Suppressor macrophage (primary cell): ENCODE measurements at regions not wholly inside any gene's neighbourhood (a gene's known extent, or its start where the extent isn't known, plus 50 kb on each side); places are given as distances from the start of the nearest gene placed in this dataset.
"Not testable (repeated sequence)": the region's sequence is repeated elsewhere in the genome, so short reads cannot be mapped to it uniquely, and the experiment has no call there.

Experiments used
- DNase-seq, 4 experiments: peaks; one replicate each; pipeline ENCODE4 v3.0.0-alpha.2; 2020 to 2022

DNA sequence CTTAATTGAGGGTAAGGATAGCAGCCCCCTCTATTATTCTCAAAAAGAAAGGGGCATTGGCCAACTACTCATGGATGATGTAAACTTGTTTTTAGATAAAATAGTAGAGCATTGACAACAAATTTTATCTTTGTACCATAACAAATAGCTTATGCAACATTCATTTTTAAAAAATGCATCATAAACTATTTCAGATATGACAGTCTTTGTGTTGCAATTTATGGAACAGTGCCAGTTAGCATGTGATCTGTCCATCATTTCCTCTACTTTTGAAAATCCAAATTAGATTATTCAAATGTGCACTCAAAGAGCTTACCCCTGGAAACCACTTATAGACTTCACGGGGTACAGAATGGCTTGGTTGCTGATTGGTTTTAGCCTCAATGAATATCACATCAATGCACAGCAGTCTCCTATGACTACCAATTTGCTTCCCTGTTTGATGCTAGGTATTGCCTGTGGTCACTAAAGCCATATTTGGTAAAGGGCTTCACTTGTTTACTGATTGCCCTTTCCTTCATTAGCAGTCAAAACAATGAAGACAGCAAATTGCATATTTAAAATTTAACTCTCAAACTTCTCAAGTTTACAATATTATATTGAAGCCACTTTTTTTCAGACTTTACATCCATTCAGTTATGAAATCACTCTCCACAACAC lies 274.9 kb upstream of the MGAT4C start:
- DNase-seq, result no peak

DNA sequence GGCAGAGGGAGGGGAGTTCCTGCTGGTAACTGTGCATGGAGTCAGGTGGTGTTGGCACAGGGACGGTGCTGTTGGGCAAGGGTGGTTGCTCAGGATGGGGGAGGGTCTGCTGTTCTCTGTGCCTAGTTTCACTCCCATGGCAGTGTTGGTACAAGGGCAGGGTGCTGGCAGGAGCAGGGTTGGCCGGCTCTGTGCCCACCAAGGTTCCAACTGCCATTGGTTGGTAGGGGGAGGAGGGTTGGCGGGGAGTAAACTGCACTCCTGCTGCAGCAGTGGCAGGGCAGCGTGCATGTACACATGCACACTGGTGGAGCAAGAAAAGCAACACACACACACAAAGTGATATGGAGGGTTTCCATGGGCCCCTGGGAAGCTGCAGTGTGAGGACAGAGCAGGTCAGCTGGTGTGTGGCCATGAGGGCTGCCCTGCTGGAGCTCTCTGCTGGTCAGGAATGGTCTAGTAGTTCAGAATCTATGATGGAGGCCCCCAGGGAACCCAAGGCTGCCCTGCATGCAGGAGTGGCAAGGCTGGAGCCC lies 269.9 kb upstream of the MGAT4C start:
- no peak for DNase-seq

DNA sequence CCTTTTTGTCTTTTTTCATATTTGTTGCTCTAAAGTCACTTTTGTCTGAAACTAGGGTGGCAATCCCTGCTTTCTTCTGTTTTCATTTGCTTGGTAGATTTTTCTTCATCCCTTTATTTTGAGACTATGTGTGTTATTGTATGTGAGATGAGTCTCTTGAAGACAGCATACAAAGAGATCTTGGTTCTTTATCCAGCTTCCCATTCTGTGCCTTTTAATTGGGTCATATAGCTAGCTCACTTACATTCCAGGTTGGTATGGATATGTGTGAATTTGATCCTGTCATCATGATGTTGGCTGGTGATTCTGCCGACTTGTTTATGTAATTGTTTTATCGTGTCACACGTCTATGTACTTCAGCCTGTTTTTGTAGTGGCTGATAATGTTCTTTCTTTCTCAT lies 267.7 kb upstream of the MGAT4C start:
- DNase-seq, result no peak

DNA sequence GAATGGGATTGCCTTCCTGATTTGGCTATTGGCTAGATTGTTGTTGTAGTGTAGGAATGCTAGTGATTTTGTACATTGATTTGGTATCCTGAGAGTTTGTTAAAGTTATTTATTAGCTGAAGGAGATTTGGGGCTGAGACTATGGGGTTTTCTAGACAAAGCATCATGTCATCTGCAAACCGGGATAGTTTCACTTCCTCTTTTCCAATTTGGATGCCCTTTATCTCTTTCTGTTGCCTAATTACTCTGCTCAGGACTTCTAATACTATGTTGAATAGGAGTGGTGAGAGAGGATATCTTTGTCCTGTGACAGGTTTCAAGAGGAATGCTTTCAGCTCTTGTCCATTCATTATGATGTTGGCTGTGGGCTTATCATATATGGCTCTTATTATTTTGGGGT lies 265.7 kb upstream of the MGAT4C start:
- DNase-seq, result no peak

DNA sequence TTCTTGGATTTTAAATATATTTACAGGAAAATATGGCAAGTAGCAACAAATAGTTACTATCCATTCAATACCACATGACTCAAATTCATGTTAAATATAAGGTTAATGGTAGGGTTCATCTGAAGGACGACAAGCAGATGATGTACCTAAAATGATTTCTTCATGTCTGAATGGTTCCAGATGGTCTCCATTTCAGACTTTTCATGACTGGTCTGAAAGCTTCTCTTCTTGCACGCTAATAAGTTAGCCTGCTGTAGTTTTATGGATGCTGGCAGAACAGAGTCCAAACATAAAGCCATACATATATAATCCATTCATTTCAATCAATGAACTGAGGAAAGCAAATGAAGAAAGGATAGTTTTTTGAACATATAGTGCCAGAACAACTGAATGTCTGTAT lies 257.0 kb upstream of the MGAT4C start:
- DNase-seq, result no peak

DNA sequence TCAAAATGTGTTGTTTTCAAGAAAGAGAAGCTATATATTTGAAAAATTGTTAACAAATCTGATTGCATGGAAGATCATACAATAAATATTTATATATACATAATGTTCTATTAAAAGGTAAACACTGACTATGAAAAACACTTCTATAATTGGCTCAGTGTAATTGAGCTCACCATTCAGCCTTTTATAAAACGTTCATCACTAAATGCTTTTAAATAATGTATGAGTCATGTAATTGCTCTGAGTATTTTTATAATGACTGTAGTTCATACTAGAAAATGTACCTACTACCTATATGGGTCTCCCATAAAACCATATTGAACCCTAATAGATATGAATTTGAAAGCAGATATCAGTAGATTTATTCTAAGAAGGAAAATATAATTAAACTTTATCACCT lies 240.4 kb upstream of the MGAT4C start:
- DNase-seq, result no peak

DNA sequence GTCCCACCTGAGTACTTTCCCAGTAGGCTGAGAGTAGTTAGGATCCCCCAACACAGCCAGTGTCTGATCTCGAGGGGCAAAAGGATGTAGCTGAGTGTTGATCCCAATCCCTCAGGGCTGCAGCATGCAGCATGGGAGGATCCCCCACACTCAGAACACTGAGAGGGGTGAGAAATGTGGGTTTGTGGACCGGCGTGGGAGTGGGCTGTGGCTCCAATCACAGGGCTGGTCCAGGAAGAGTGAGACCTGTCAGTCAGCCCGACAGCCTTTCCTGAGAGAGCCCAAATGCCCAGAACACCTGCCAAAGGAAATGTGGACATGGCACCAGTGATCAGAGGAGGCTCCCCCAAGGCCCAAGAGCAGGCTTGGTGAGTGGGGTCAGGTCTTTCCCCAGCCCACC lies 228.3 kb upstream of the MGAT4C start:
- DNase-seq, result no peak

DNA sequence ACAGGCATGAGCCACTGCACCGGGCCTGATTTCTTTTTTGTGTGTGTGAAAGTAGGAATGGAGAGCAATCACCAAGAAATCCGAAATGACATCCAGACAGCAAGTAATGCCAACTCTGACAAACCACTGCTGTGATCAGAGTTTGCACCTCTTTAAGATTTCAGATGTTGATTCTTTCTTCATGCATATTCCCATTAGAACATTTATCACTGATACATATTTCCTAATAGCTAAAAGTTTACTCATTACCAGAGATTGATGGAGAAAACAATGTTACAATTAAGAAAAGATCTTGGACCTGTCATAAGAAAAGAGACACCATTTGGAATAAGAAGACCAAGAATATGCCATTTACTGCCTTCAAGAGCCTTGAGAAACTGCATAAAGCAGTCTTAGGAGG lies 217.0 kb upstream of the MGAT4C start:
- DNase-seq, result no peak

DNA sequence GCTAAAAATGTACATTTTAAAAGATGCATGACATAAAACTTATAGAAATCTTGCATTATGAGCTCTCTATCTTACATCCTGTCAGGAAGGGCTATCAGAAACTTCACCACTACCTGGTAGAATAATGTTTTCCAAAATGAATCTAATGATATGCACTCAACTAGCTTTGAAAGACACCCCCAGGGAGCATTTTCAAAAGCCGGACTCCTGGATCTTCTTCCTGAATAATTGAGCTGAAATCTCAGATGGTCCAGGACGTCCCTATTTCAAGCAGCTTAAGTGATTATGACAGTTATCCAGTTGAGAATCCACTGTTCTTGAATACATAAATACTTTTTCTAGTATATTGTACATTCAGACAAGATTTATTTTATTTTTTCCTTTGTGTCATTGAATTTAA lies 200.6 kb upstream of the MGAT4C start:
- no peak for DNase-seq

DNA sequence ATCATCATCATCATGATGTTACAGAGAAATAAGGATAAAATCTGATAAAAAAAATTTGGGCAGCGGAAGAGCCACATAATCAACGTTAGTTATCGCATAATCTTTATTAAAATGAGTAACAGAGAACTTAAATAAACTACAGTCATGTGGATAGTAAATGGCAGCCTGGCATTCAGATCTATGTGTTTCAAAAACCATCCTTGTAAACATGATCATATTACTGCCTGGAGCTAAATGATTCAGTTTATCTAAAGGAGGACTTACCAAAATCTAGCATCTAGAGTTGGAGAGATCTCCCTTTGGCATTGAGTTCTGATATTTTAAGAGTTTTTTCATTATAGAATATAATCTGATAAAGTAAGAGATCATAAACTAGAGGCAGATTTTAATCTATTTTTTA lies 200.1 kb upstream of the MGAT4C start:
- no peak for DNase-seq

DNA sequence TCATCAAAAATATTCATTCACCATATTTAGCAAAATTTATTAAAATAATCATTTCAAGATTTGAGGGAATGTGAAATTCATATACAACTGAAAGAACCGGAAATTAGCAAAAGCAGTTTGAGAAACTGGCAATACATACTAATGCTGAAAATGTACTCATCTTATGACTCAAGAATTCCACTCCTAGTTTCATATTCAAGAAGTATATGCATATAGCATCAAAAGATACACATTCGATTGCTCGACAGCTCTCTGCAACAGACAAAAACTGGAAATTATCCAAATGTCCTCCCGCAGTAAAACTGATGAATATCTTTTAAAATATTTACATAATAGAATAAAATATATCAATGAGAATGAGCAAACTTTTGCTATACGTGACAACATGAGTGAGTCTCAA lies 189.2 kb upstream of the MGAT4C start:
- no peak for DNase-seq

DNA sequence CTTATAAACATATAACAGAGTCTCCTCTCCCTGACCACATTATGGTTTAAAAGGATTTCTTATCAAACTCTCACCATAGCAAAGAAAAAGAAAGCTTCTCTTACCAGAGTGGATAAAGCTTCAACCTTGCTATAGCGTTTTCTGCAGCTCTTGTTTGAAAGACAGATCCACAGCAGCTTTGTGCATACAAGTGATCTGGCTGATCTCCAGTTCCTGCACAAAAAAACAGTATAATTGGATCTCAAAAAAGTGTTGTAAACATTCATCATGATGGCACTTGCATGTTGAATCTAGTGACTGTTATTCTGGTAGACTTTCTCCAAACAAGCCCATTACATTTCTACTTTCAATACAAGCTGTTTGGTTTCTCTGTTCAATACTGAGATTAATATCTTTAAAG lies 178.9 kb upstream of the MGAT4C start:
- no peak for DNase-seq

DNA sequence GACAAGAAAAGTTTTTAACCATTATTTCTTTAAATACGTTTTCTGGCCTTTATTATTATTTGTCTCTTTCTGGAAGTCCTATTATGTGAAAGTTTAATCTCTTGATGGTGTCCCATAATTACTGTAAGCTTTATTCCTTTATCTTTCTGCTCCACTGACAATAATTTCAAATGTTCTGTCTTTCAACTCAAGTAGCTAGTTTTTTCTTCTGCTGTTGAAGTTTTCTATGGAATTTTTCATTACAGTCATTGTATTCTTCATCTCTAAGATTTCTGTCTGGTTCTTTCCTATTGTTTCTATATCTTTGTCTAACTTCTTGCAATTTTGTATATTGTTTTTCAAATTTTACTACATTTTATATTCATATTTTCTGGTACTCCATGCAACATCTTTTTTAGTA lies 173.6 kb upstream of the MGAT4C start:
- DNase-seq, result no peak

DNA sequence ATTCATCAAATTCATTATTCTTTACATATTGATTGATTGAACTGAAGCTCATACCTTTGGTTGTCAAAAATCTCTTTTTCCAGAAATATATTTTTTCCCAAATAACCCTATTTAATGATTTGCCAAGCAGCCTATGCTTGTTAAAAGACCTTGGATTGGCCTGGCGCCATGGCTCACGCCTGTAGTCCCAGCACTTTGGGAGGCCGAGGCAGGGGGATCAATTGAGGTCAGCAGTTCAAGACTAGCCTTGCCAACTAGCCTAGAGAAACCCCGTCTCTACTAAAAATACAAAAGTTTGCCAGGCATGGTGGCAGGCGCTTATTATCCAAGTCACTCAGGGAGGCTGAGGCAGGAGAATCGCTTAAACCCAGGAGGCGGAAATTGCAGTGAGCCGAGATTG lies 165.1 kb upstream of the MGAT4C start:
- no peak for DNase-seq

DNA sequence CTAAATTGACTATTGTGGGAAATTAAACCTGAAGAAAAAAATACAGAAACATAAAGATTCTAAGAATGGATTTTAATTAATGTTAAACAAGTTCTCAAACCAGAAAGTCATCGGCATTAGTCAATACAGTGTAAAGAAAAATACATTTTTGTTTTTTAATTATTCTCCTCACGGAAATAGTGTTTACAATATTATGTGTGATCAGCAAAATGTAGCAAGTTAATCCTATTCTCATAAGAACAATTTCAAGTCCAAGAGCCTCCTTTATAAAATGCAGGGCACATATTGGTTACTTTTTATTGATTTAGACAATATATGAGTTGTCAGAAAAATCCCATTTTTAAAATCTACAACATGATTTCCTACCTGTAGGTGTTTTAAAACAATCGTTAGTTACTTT lies 158.0 kb upstream of the MGAT4C start:
- DNase-seq, result no peak

DNA sequence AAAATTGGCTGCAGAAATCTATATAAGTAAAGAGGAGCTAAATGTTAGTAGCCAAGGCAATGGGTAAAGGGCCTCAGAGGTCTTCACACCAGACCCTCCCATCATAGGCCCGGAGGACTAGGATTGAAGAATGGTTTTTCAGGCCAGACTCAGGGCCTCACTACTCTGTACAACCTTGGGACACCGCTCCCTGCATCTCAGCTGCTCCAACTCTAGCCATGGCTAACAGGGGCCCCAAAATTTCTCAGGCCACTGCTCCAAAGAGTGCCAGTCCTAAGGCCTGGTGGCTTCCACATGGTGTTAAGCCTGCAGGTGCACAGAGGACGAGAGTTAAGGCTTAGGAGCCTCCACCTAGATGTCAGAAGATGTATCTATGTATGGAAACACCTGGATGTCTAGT lies 155.5 kb upstream of the MGAT4C start:
- DNase-seq, result no peak

DNA sequence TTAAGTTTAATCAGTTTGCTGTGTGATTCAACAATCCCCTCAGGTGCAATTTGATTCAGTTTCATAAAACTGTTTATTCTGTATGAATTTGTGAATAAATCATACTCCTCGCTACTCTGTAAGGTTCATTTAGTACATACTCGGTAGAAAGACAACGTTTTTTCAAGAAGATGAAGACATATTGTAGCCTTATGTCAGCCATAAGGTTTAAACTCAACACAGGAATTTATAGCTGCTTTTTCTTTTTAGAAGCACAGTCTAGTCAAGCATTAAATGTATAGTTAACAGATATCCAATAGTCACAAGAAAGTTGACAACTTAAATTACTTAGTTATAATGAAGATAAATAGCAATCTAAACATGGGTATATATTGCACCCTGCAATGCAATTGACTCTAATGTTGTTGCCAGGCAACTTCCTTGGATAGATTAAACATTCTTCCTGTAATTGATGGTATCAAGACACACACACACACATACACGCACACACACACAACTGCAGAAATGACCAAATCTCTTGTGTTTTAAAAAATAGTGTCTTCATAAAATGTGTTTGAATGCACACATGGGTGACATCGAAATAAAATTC lies 151.5 kb upstream of the MGAT4C start:
- no peak for DNase-seq

DNA sequence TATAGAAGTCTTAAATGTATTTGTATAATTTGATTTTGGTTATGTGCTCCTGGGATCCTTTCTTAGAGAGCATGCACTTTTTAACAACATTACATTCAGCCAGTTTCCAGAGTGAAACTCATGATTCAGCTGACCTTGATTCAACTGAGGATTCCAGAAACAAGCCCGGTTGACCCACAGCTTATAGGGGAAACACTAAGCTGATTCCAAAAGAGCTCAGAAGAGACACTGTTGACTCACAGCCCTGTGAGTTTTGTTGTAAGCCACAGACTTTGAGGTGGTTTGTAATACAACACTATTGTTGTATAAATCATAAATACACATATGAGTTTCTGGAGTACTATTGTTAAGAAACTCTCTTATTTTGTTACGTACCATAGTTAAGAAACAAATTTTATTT lies 133.8 kb upstream of the MGAT4C start:
- DNase-seq, result no peak

DNA sequence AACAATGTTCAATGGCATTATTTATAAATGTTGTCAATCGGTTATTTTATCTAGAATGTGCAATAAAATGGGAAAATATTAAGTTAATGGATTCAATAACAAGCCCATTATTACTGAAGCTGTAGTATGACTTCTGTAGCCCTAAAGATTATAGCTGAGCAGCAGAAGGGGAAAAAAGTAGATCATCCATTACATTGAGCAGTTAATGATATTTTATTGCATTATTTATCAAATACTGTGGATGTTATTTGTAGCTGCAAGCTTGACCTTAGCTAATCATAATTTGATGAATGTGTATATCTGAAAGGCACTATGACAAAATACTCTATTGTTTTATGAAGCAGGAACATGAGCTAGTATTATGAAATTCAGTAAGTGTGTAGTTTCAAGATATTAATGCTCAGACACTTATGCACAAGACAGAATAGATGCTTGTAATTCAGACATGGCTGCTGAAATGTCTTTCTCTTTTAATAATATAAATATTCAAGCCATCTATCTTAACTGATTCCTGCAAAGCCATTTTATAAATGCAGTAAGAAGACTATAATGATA lies 131.5 kb upstream of the MGAT4C start:
- no peak for DNase-seq

DNA sequence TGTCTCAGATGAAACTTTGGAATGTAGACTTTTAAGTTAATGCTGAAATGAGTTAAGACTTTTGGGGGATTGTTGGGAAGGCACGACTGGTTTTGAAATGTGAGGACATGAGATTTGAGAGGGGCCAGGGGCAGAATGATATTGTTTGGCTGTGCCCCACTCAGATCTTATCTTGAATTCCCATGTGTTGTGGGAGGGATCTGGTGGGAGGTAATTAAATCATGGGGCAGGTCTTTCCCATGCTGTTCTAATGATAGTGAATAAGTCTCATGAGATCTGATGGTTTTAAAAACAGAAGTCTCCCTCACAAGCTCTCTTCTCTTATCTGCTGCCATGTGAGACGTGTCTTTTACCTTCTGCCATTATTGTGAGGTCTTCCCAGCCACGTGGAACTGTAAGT lies 127.6 kb upstream of the MGAT4C start:
- not testable (repeated sequence) for DNase-seq

DNA sequence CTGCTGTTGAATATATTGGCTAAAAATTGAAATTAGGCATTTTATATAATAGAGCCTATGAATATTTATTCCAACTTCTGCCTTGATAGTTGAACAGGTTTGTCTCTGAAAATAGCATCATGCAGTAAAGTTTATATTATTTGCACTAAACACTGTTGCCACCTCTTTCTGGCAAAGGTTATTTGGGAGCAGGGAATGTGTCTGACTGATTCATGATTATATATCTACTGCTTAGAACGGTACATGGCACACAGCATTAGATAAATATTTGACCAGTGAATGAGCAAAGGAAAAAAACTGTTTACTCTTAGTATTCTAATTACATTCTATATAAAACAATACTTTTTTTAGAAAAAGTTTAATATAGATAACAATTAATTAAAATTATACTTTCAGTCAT lies 123.1 kb upstream of the MGAT4C start:
- DNase-seq, result no peak

DNA sequence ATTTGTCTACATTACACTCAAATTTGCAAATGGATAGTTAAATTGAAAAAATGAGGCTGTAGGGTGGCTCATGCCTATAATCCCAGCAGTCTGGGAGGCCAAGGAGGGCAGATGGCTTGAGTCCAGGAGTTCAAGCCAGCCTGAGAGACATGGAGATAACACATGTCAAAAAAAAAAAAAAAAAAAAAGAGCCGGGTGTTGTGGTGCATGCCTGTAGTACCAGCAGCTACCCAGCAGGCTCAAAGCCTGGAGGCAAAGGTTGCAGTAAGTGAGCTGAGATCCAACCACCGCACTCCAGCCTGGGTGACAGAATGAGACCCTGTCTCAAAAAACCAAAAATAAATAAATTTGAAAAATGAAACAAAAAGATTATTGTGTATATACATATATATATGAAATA lies 119.9 kb upstream of the MGAT4C start:
- no peak for DNase-seq

DNA sequence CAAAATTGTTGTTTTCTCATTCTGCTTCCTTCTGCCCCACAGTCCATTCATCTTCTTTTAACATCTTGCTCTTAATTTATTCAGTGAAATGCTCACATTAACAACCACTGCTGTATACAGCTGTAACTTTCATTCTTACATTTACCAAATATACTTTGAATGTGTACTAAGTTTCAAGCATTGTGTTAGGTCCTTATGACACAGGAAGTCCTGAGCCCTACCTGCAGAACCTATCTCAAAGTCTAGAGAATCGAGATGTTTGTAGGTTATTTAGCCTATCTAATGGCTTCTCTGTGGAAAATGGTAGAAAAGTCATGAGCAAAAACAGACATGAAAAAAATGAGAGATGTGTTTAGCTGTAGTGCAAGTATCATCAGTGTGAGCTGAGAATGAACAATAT lies 117.6 kb upstream of the MGAT4C start:
- DNase-seq, result no peak

DNA sequence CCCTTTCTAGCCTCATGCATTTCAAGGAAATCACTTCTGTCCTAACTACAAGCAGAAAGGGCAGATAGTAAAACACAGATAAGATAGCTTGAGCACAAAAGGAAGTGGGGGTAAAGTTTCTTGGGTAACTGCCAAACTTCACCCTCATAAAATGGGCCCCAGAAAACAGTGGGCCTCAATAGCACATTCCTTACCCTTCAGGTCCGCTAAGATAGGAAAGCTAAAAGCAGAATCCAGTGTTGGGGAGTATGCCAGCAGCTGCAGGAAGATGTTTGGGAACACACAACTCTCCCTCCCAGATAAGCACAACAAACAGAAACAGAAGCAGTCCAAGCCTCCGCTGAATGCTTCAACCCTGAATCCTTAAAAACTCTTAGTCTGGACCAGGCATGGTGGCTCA lies 110.9 kb upstream of the MGAT4C start:
- no peak for DNase-seq

DNA sequence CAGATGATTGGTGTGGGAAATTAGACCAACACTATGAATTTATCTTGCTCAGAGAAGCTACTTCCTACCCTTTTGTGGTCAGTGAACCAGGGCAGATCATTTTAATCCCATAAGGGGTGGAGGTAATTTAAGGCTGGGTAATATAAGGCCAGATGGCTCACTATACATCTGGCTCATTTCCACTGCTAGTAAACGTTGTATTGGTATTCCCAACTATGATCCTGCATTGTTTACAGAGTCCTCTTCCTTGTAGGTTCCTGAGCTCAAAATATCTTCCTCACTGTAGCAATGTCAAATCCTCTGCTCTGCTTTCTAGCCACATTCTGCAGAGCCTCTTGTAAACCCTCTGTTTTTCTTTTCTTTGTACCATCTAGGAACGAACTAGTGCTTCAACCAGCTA lies 93.0 kb upstream of the MGAT4C start:
- no peak for DNase-seq
